ENCODE measurements at regions not wholly inside any gene's neighbourhood (a gene's known extent, or its start where the extent isn't known, plus 50 kb on each side); places are given as distances from the start of the nearest gene placed in this dataset.
"Not testable (repeated sequence)": the region's sequence is repeated elsewhere in the genome, so short reads cannot be mapped to it uniquely, and the experiment has no call there.

DNA sequence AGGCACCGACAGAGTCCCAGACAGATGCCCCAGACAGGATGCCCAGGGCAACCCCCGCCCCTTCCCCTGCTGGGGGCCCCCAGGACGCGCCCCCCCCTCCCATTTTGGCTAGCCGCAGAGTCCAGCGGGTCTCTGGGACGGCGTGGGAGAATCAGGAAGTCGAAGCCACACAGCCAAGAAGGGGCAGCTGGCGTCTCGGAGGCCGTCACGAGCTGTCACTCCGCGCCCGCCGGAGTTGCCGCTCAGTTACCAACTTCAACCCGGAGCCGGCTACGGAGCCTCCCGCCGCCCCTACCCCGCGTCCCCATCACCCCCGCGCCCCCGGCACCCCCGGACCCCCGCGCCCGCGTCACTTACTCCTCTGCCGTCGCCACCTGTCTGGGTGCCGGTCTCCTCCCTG, 119.8 kb downstream of the OTOP1 start:
- TF ChIP-seq POLR2A (IDR thresholded peaks at IDR 0.05; ENCODE audit: low read depth, low read length); POLR2AphosphoS5 (IDR thresholded peaks at IDR 0.05; ENCODE audit: low read depth, low read length); TAF1 (IDR thresholded peaks at IDR 0.05; ENCODE audit: borderline replicate concordance, low read depth, low read length): not testable (repeated sequence)

Measured in GM12892 (cell line).